WTC11 (cell line): ENCODE measurements at regions not wholly inside any gene's neighbourhood (a gene's known extent, or its start where the extent isn't known, plus 50 kb on each side); places are given as distances from the start of the nearest gene placed in this dataset.

Experiments
- ATAC-seq: fragments of 200-7000 bp; cut with Tn5 transposase; 2 replicates; pipeline ENCODE4 v1.10.0; 2021; ENCODE audit warnings: mild to moderate bottlenecking, moderate library complexity
- CTCF ChIA-PET: fragments of 300-600 bp; sonication (Branson Sonifier 250); formaldehyde crosslinking; loops from one replicate; lab custom pipeline; 2021; ENCODE audit warnings: antibody characterized with exemption; lab: Charles Lee
- POLR2A ChIA-PET: fragments of 350-600 bp; sonication (Branson Sonifier 250); formaldehyde crosslinking; loops from one replicate; lab custom pipeline; 2021; ENCODE audit warnings: antibody characterized with exemption; lab: Charles Lee
- DNase-seq: peaks from one replicate; pipeline ENCODE4 v3.0.0; 2021; ENCODE audit warnings: low spot score
- H3K27ac Mint-ChIP-seq: 2 replicates; pipeline ENCODE4 v1.8.0; 2021; ENCODE audit warnings: mixed read lengths
- H3K27me3 Mint-ChIP-seq: 2 replicates; pipeline ENCODE4 v1.8.0; 2021; ENCODE audit warnings: low read depth, mild to moderate bottlenecking, moderate library complexity, mixed read lengths
- H3K36me3 Mint-ChIP-seq: 2 replicates; pipeline ENCODE4 v1.8.0; 2021; ENCODE audit warnings: mixed read lengths
- H3K4me1 Mint-ChIP-seq: 2 replicates; pipeline ENCODE4 v1.8.0; 2022; ENCODE audit warnings: mixed read lengths
- H3K4me3 Mint-ChIP-seq: 2 replicates; pipeline ENCODE4 v1.8.0; 2021; ENCODE audit warnings: mild to moderate bottlenecking, moderate library complexity, mixed read lengths
- H3K9me3 Mint-ChIP-seq: 2 replicates; pipeline ENCODE4 v1.8.0; 2021; ENCODE audit warnings: mixed read lengths
- ESRRA ChIP-seq: sonication (generic); formaldehyde crosslinking; IDR thresholded peaks from 2 replicates; pipeline ENCODE4 v1.8.1; 2022; ENCODE audit warnings: mild to moderate bottlenecking, missing genetic modification reagents, borderline replicate concordance
- FOXP1 ChIP-seq: sonication (generic); formaldehyde crosslinking; IDR thresholded peaks from 2 replicates; pipeline ENCODE4 v1.8.0; 2022; ENCODE audit warnings: missing genetic modification reagents, mild to moderate bottlenecking, moderate library complexity, borderline replicate concordance
- GABPB1 ChIP-seq: sonication (generic); formaldehyde crosslinking; IDR thresholded peaks from 2 replicates; pipeline ENCODE4 v1.8.1; 2023; ENCODE audit warnings: mild to moderate bottlenecking, missing genetic modification reagents
- IRF2 ChIP-seq: sonication (generic); formaldehyde crosslinking; IDR thresholded peaks from 2 replicates; pipeline ENCODE4 v1.8.0; 2022; ENCODE audit warnings: low read depth, missing genetic modification reagents, borderline replicate concordance
- JUN ChIP-seq: sonication (generic); formaldehyde crosslinking; IDR thresholded peaks from 2 replicates; pipeline ENCODE4 v1.8.0; 2023; ENCODE audit warnings: mild to moderate bottlenecking, missing genetic modification reagents
- RORB ChIP-seq: fragments of 250-450 bp; sonication (Bioruptor Pico); IDR thresholded peaks from 2 replicates; pipeline ENCODE4 v1.9.0; 2021; ENCODE audit warnings: mild to moderate bottlenecking
- SOX15 ChIP-seq: fragments of 250-450 bp; sonication (Bioruptor Pico); IDR thresholded peaks from 2 replicates; pipeline ENCODE4 v1.9.0; 2021; ENCODE audit warnings: mild to moderate bottlenecking
- TP53 ChIP-seq: sonication (generic); formaldehyde crosslinking; IDR thresholded peaks from 2 replicates; pipeline ENCODE4 v1.8.1; 2023; ENCODE audit warnings: mild to moderate bottlenecking, missing genetic modification reagents
- ZBTB21 ChIP-seq: sonication (generic); formaldehyde crosslinking; IDR thresholded peaks from 2 replicates; pipeline ENCODE4 v1.8.1; 2023; ENCODE audit warnings: mild to moderate bottlenecking, missing genetic modification reagents, borderline replicate concordance
- ZNF138 ChIP-seq: sonication (generic); formaldehyde crosslinking; conservative IDR thresholded peaks from 2 replicates; pipeline ENCODE4 v1.8.1; 2022; ENCODE audit warnings: mild to moderate bottlenecking, moderate library complexity, missing genetic modification reagents
- ZNF396 ChIP-seq: fragments of 250-450 bp; sonication (Bioruptor Pico); IDR thresholded peaks from 2 replicates; pipeline ENCODE4 v1.8.0; 2021; ENCODE audit warnings: mild to moderate bottlenecking, moderate library complexity, borderline replicate concordance
- ZNF416 ChIP-seq: fragments of 250-450 bp; sonication (Bioruptor Pico); IDR thresholded peaks from 2 replicates; pipeline ENCODE4 v1.9.0; 2021; ENCODE audit warnings: mild to moderate bottlenecking, inconsistent platforms
- TF ChIP-seq, protein P1 (sequence below): sonication (generic); formaldehyde crosslinking; IDR thresholded peaks from 2 replicates; pipeline ENCODE4 v1.8.0; 2023; ENCODE audit warnings: missing genetic modification reagents
- TF ChIP-seq, protein P2 (sequence below): fragments of 250-450 bp; sonication (Bioruptor Pico); IDR thresholded peaks from 2 replicates; pipeline ENCODE4 v1.9.0; 2021; ENCODE audit warnings: mild to moderate bottlenecking, borderline replicate concordance
- TF ChIP-seq, protein P3 (sequence below): sonication (generic); formaldehyde crosslinking; IDR thresholded peaks from 2 replicates; pipeline ENCODE4 v1.8.0; 2022; ENCODE audit warnings: mild to moderate bottlenecking, missing genetic modification reagents
- TF ChIP-seq, protein P4 (sequence below): fragments of 250-450 bp; sonication (Bioruptor Pico); IDR thresholded peaks from 2 replicates; pipeline ENCODE4 v1.8.0; 2021; ENCODE audit warnings: mild to moderate bottlenecking
- TF ChIP-seq, protein P5 (sequence below): fragments of 250-450 bp; sonication (Bioruptor Pico); IDR thresholded peaks from 2 replicates; pipeline ENCODE4 v1.9.0; 2021; ENCODE audit warnings: mild to moderate bottlenecking
- TF ChIP-seq, protein P6 (sequence below): sonication (generic); formaldehyde crosslinking; IDR thresholded peaks from 2 replicates; pipeline ENCODE4 v1.8.1; 2023; ENCODE audit warnings: mild to moderate bottlenecking, missing genetic modification reagents, moderate library complexity
- TF ChIP-seq, protein P7 (sequence below): sonication (generic); formaldehyde crosslinking; IDR thresholded peaks from 2 replicates; pipeline ENCODE4 v1.8.1; 2023; ENCODE audit warnings: mild to moderate bottlenecking, missing genetic modification reagents
- TF ChIP-seq, protein P8 (sequence below): sonication (generic); formaldehyde crosslinking; IDR thresholded peaks from 2 replicates; pipeline ENCODE4 v1.8.0; 2022; ENCODE audit warnings: mild to moderate bottlenecking, missing genetic modification reagents
- TF ChIP-seq, protein P9 (sequence below): fragments of 250-450 bp; sonication (Bioruptor Pico); IDR thresholded peaks from 2 replicates; pipeline ENCODE4 v2.1.2; 2022; ENCODE audit warnings: mild to moderate bottlenecking, moderate library complexity

DNA sequence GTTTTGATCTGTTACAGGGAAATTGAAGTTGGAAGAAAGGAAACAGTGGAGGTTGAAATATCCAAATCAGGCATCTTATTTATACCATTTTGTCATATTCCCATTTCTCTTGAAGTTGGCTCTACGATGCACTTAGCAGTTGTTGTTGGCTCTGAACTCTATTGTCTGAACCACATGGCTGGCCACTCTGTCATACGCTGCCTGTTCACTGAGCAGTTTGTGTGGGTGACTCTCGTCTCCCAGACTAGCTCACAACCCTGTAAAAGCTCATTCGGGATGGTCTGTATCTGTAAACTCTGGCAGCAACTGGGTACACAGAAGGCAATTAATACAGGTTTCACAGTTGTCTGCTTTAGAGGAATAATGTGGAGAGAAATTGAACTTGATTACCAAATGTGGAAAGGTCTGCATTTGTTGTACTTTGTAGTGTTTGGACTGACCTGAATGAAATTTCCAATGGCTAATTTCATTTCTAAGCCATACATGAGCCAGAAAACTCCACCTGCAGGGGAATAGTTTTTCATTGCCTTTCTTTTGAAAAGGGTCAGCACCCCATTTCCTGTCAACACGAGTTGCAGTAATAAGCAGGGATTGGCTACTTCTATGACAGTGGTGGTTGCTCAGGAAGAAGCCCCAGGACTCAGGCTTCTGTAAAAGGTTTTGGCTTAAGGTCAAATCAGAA lies 378.2 kb downstream of the OSR1 start:
- ATAC-seq (no peak), DNase-seq (no peak)
- Mint-ChIP-seq H3K27me3 (no peaks in the 10 kb centered on the region), H3K9me3 (no peaks in the 10 kb centered on the region), H3K4me3 (no peak overlapping the region), H3K4me1 (peaks cover 25% of the 10 kb centered on the region), H3K27ac (no peak overlapping the region; the same call in 1 of the 2 replicates), H3K36me3 (no peaks in the 10 kb centered on the region)
- TF ChIP-seq, protein P1, sequence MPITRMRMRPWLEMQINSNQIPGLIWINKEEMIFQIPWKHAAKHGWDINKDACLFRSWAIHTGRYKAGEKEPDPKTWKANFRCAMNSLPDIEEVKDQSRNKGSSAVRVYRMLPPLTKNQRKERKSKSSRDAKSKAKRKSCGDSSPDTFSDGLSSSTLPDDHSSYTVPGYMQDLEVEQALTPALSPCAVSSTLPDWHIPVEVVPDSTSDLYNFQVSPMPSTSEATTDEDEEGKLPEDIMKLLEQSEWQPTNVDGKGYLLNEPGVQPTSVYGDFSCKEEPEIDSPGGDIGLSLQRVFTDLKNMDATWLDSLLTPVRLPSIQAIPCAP (CRISPR knock-in tag) = no peak
- no peak for TF ChIP-seq ZNF138 (CRISPR knock-in tag)
- TF ChIP-seq SOX15 (CRISPR knock-in tag) = no peak
- TF ChIP-seq, protein P2, sequence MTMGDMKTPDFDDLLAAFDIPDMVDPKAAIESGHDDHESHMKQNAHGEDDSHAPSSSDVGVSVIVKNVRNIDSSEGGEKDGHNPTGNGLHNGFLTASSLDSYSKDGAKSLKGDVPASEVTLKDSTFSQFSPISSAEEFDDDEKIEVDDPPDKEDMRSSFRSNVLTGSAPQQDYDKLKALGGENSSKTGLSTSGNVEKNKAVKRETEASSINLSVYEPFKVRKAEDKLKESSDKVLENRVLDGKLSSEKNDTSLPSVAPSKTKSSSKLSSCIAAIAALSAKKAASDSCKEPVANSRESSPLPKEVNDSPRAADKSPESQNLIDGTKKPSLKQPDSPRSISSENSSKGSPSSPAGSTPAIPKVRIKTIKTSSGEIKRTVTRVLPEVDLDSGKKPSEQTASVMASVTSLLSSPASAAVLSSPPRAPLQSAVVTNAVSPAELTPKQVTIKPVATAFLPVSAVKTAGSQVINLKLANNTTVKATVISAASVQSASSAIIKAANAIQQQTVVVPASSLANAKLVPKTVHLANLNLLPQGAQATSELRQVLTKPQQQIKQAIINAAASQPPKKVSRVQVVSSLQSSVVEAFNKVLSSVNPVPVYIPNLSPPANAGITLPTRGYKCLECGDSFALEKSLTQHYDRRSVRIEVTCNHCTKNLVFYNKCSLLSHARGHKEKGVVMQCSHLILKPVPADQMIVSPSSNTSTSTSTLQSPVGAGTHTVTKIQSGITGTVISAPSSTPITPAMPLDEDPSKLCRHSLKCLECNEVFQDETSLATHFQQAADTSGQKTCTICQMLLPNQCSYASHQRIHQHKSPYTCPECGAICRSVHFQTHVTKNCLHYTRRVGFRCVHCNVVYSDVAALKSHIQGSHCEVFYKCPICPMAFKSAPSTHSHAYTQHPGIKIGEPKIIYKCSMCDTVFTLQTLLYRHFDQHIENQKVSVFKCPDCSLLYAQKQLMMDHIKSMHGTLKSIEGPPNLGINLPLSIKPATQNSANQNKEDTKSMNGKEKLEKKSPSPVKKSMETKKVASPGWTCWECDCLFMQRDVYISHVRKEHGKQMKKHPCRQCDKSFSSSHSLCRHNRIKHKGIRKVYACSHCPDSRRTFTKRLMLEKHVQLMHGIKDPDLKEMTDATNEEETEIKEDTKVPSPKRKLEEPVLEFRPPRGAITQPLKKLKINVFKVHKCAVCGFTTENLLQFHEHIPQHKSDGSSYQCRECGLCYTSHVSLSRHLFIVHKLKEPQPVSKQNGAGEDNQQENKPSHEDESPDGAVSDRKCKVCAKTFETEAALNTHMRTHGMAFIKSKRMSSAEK (CRISPR knock-in tag) = no peak
- TF ChIP-seq ESRRA (CRISPR knock-in tag) = no peak
- no peak for TF ChIP-seq GABPB1 (CRISPR knock-in tag)
- TF ChIP-seq, protein P3, sequence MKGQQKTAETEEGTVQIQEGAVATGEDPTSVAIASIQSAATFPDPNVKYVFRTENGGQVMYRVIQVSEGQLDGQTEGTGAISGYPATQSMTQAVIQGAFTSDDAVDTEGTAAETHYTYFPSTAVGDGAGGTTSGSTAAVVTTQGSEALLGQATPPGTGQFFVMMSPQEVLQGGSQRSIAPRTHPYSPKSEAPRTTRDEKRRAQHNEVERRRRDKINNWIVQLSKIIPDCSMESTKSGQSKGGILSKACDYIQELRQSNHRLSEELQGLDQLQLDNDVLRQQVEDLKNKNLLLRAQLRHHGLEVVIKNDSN (CRISPR knock-in tag) = no peak
- TF ChIP-seq, protein P4, sequence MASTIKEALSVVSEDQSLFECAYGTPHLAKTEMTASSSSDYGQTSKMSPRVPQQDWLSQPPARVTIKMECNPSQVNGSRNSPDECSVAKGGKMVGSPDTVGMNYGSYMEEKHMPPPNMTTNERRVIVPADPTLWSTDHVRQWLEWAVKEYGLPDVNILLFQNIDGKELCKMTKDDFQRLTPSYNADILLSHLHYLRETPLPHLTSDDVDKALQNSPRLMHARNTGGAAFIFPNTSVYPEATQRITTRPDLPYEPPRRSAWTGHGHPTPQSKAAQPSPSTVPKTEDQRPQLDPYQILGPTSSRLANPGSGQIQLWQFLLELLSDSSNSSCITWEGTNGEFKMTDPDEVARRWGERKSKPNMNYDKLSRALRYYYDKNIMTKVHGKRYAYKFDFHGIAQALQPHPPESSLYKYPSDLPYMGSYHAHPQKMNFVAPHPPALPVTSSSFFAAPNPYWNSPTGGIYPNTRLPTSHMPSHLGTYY (CRISPR knock-in tag) = no peak
- TF ChIP-seq ZNF416 (CRISPR knock-in tag) = no peak
- TF ChIP-seq TP53 (CRISPR knock-in tag) = no peak
- TF ChIP-seq FOXP1 (CRISPR knock-in tag) = no peak
- no peak for TF ChIP-seq RORB (CRISPR knock-in tag)
- TF ChIP-seq, protein P5, sequence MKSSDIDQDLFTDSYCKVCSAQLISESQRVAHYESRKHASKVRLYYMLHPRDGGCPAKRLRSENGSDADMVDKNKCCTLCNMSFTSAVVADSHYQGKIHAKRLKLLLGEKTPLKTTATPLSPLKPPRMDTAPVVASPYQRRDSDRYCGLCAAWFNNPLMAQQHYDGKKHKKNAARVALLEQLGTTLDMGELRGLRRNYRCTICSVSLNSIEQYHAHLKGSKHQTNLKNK (CRISPR knock-in tag) = no peak
- no peak for TF ChIP-seq JUN (CRISPR knock-in tag)
- no peak for TF ChIP-seq ZNF396 (CRISPR knock-in tag)
- POLR2A ChIA-PET = no interaction called here
- CTCF ChIA-PET = no interaction called here

DNA sequence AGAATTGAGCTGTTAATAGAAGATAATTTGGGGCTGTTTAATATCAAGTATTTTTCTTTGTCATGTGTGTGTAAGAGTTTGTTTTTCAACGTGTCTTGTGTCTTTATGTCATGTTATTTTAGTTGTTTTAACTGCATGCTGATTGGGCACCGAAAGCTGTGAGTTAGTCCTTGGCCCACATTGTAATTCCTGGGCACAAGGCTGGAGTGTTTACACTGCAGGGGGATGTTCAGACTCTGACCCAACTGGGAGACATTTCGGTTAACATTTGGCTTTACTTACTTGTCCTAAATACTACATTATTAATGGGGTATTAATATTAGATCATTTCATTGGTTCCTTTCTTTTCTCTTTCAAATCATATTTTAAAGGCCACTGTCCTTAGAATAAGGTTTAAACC lies 381.0 kb downstream of the OSR1 start:
- ChIA-PET CTCF (interaction anchor here (0.9 kb wide), 1 partner anchor 287 kb away, joined by 3 read pairs; no protein-coding TSS in a partner anchor), POLR2A (no interaction called here)
- DNase-seq (no peak), ATAC-seq (no peak)
- no peaks in the 10 kb centered on the region for H3K36me3 Mint-ChIP-seq
- no peaks in the 10 kb centered on the region; the same call in 1 of the 2 replicates for H3K27me3 Mint-ChIP-seq
- no peak overlapping the region for H3K4me3 Mint-ChIP-seq
- no peaks in the 10 kb centered on the region for H3K9me3 Mint-ChIP-seq
- H3K27ac Mint-ChIP-seq = no peak overlapping the region
- peaks cover 25% of the 10 kb centered on the region for H3K4me1 Mint-ChIP-seq
- TF ChIP-seq IRF2 (CRISPR knock-in tag) = no peak
- TF ChIP-seq, protein P6, sequence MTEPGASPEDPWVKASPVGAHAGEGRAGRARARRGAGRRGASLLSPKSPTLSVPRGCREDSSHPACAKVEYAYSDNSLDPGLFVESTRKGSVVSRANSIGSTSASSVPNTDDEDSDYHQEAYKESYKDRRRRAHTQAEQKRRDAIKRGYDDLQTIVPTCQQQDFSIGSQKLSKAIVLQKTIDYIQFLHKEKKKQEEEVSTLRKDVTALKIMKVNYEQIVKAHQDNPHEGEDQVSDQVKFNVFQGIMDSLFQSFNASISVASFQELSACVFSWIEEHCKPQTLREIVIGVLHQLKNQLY (CRISPR knock-in tag) = no peak
- TF ChIP-seq, protein P7, sequence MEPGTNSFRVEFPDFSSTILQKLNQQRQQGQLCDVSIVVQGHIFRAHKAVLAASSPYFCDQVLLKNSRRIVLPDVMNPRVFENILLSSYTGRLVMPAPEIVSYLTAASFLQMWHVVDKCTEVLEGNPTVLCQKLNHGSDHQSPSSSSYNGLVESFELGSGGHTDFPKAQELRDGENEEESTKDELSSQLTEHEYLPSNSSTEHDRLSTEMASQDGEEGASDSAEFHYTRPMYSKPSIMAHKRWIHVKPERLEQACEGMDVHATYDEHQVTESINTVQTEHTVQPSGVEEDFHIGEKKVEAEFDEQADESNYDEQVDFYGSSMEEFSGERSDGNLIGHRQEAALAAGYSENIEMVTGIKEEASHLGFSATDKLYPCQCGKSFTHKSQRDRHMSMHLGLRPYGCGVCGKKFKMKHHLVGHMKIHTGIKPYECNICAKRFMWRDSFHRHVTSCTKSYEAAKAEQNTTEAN = no peak
- TF ChIP-seq, protein P8, sequence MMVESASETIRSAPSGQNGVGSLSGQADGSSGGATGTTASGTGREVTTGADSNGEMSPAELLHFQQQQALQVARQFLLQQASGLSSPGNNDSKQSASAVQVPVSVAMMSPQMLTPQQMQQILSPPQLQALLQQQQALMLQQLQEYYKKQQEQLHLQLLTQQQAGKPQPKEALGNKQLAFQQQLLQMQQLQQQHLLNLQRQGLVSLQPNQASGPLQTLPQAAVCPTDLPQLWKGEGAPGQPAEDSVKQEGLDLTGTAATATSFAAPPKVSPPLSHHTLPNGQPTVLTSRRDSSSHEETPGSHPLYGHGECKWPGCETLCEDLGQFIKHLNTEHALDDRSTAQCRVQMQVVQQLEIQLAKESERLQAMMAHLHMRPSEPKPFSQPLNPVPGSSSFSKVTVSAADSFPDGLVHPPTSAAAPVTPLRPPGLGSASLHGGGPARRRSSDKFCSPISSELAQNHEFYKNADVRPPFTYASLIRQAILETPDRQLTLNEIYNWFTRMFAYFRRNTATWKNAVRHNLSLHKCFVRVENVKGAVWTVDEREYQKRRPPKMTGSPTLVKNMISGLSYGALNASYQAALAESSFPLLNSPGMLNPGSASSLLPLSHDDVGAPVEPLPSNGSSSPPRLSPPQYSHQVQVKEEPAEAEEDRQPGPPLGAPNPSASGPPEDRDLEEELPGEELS (CRISPR knock-in tag) = no peak
- TF ChIP-seq, protein P9, sequence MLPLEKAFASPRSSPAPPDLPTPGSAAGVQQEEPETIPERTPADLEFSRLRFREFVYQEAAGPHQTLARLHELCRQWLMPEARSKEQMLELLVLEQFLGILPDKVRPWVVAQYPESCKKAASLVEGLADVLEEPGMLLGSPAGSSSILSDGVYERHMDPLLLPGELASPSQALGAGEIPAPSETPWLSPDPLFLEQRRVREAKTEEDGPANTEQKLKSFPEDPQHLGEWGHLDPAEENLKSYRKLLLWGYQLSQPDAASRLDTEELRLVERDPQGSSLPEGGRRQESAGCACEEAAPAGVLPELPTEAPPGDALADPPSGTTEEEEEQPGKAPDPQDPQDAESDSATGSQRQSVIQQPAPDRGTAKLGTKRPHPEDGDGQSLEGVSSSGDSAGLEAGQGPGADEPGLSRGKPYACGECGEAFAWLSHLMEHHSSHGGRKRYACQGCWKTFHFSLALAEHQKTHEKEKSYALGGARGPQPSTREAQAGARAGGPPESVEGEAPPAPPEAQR (CRISPR knock-in tag) = no peak
- no peak for TF ChIP-seq FOXP1 (CRISPR knock-in tag)
- no peak for TF ChIP-seq ZBTB21
